Nucleus accumbens (tissue), 56 donors: ENCODE measurements at regions not wholly inside any gene's neighbourhood (a gene's known extent, or its start where the extent isn't known, plus 50 kb on each side); places are given as distances from the start of the nearest gene placed in this dataset.

ENCODE experiments used
- DNase-seq, 56 donors: peaks; one replicate each; lab custom pipeline; 2025; lab: John Stamatoyannopoulos, UW

DNA sequence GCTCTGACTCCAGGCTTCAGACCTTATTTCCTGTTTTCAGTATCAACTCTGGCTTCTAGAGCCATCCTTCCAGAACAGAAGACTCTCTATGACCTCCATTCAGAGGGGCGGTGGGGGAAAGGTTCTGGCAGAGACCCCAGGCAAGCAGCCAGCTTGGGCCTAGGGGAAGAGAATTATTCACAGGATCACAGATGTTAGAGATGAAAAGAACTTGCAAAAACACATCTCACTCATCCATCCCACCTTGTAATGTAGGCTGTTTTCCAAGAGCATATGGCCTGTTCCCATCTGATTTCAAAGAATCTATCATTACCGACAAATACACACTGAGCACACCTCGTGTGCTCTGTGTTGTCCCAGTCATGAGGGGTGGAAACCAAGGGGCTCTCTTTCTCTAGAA lies 131.9 kb downstream of the GRIN2B start:
- no peak for DNase-seq

DNA sequence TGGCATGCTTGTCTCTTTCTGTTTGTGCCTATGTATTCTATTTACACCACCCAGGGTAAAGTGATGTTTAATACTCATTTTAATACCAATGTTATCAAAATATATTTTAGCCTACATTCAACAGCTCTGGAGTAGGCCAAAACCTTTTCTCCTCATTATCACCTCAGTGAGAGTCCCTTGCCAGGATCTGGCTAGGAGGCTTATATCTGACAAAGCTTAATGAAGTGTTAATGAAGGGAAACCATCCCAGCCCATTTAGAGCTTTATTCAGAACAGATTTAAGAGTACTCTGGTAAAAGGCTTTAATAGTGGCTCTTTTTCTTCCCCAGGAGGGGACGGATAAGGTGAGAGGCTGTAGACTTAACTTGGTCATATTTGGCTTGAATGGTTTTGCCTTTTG lies 137.6 kb downstream of the GRIN2B start:
- no peak for DNase-seq

DNA sequence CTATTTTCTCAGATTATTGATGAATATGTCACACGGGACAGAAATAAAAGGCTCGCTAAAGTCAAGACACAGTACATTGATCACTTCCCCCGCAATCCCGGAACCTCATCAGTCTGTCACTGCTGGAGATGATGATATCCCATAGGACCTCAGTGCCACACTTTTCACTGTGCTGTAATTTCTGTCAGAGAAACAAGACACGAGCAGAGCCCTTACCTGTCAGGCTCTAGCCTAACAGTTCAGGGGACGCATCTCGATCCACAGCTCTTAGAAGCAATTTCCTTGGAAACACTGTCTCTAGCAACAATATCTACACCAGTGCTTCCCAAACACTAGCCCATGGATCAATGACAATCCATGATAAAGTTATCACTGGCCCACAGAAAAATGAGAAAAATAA lies 140.0 kb downstream of the GRIN2B start:
- no peak for DNase-seq

DNA sequence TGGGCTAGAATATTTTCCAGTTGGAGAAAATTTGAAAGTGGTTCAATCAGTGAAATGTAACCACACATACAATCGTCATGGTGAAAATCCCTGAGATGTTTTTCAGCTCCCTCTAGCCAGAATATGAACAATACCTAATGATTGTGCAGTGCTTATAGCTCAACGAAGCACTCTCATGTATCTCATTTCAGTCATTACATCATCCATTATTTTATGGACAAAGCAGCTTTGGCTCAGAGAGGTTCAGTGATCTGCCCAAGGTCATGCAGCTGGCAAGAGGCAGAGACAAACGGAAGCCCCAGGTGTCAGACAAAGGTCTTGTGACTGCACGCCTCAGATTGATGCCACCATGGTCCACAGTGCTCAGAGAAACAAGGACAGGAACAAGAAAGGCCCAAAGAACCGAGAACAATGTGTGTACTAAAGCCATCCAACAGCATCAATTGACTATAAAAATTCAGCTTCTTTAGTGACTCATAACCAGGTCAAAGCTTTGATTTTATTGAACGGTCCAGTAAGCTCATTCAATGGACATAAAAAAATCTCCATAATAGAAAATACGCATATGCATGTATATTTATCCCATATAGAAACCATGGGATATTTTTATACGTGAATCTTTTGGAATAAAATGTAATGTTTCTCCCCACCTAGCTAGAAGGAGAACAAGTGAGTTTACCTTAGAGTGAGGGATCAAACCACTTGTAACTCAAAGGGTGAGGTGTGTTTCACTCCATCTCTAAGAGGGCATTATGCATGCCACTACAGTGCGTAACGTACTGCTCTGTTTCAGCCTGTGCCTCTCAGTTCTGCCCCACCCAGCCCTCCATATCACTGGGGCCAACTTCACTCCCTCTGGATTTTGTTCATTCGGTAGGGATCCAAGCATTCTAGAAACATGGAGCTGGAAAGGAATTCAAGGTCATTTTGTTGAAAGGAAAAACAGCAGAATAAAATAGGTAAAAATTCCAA lies 141.8 kb downstream of the GRIN2B start:
- DNase-seq, result no peak

DNA sequence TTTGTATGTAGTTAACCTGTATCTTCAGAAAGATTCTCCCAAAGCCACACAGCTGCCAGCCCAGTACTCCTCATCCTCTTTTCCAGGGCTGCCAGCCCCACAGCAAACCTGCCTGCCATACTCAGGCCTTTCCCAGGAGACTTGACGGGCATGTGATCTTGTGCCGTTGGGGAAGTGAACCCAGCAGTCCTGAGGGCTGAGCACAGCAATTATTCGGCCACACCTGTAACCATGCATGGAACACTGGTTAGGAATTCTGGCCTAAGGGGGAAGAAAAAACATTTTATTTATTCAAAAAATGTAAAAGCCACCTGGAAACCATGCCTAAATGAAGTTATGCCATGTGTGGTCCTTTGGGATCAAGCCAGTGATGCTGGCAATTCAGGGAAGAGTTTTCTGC lies 145.3 kb downstream of the GRIN2B start:
- DNase-seq, result no peak

DNA sequence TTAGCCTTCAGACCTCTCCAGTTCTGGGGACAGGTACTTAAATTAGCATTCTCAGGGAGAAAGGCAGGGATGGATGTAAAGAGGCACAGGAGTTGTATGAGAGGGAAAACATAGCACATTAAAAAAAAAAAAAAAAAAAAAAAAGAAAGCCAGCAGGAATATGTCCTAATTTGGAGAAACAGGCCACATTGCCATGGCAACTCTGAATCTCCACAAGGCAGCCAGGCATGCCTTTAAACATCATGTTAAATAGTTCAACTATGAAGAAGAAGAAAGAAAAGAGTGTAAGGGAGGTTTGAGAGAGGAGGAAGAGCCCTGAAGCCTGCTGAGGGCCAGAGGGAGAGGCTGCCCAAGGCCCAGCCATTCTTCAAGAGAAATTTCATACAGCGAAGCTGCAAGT lies 145.8 kb downstream of the GRIN2B start:
- peak in 4 of 56 donors; percentile 2 to 30 (median 4) for DNase-seq

DNA sequence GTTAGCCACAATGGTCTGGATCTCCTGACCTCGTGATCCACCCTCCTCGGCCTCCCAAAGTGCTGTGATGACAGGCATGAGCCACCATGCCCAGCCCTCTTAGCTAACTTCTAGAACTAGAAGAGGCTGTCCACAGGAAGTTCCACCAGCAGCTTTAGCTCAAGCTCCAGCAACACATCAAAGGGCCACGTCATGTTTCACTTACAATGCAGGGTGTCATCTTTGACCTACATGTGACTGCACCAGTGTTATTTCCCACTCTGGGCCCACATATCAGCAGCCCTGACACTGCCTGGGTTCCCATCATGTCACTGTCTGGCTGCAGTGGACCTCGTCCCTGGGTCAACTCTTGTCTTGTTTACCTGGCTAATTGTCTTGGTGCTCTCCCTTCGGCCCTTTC lies 147.2 kb downstream of the GRIN2B start:
- DNase-seq, result no peak

DNA sequence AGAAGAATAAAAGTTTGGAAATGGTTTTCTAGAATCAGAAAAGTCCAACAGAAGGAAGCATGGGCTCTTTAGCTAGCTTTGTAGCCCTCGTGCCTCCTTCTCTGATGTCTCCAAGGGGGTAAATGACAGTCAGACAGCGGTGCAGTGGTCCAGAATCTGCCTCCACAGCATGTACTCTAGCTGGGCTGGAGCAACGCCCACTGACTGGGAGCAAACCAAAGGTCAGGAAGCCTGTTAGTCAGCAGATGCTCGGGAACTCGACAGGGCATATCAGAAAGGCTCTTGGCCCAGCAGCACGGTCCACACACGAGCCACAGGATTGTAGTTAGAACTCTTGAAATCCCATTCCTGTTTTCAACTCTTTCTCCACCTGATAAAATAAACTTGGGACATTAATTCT lies 164.3 kb downstream of the GRIN2B start:
- no peak for DNase-seq

DNA sequence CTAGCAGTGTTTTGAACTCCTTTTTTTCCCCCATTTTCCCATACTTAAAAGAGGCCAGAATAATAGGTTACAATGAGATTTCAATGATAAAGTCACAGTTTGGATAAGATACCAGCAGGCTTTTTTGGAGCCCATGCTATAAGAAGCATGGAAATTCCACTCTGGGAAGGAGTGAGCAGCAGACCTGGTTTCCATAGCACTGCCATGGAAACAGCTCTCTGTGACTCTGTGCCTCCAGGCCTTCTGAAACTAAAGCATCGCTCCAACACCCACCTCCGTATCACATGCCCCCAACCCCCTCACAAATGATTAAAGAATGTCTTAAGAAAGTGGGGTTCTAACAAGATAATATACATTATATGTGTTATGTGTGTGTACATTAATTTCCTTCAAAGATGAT lies 165.0 kb downstream of the GRIN2B start:
- peak in 35 of 56 donors; percentile 4 to 85 (median 41) for DNase-seq

DNA sequence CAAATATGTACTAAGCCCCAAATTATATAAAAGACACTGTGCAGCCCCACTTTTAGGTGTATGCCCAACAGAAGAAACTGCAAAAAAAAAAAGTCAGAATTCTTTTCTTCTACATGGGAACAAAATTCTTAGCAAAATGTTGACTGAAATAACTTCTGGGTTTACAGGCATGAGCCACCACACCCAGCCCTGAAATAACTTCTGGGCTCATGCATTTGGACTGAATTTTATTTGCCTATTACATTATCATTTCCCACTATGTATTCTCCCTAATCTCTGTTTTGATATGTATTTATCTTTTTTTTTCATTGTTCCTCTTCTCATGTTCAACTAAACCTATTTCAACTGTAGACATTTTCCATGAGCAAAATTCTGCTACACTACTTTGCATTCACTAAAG lies 169.2 kb downstream of the GRIN2B start:
- no peak for DNase-seq

DNA sequence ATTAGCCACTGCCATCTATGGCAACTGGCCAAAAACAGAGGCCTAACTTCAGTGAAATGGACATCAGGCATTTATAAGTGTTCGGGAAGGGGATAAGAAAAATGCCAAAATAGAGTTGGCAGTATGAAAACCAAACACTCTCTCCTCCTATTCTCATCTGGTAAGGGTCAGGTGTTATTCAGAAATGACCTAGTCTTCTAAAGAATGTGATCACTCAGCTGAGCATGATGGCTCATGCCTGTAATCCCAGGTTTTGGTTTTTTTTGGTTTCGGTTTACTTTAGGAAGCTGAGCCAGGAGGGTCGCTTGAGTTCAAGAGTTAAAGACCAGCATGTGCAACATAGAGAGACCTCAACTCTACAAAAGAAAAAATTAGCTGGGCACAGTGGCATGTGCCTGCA lies 170.3 kb downstream of the GRIN2B start:
- DNase-seq, result no peak

DNA sequence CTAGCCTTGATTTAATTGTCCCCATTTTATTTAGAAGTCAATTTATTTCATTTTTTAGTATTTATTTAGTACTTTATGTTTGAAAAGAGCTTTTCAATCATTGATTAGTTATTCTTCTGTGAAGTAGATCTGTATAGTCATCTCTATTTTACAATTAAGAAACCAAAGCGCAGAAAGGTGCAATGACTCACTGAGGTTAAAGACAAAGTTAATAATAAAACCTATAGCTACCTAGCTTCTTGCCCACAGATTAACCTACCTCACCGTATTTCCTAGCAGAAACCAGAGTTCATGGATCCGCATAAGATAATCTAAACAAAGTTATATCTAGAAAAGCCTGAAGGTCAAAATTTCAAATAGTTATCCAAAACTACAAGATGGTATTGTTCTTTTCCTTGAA lies 176.4 kb downstream of the GRIN2B start:
- DNase-seq, result no peak

DNA sequence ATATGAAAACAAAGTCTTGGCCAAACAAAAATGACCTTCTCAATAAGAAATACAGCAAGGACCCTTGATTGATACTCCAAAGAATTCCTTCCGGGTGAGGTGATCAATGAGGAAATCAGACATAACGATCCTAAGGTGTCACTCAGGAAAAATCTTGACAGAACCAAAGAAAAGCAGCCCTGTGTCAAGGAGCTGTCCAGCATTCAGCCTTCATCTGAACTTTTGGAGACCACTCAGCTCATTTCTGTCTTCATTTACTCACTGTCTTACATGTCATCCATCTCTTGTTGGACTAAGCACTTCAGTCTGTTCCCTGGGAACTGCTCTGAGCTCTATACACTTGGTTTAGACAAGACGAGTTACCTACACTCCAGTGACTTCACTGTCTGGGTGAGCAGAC lies 179.9 kb downstream of the GRIN2B start:
- DNase-seq, result no peak

DNA sequence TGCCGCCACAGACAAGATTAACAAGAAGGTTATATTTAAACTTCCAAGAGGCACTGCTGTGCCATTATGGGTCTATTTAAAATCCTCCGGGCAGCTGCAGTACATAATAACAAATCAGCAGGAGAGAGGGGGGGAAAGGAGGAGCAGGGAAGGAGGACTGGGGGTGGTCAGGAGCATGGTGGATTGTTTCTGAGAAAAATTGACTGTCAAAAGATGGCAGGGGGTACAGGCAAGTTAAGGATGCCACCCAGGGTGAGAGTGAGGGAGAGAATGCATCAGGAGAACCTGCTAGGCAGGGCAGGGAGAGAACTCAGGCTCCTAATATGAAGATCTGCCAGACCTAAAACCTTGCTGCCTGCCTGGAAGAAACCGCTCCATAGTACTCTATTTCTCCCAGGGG lies 181.8 kb downstream of the GRIN2B start:
- DNase-seq, result no peak

DNA sequence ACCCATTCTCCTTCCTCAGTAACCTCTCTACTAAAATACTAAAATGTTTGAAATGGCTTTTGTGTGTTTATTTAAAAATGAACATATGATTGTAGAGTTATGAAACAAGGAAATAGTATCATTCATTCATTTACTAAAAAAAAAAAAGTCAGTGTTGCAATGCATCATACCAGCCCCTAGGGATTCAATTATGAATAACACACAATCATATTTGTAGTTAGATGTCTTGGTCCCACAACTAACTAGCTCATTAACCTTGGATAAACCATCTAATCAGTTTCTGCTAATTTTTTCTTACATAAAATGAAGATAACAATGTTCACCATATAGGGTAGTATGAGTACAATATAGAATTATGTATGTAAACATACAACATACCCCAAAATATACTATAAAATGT lies 183.2 kb downstream of the GRIN2B start:
- DNase-seq, result no peak

DNA sequence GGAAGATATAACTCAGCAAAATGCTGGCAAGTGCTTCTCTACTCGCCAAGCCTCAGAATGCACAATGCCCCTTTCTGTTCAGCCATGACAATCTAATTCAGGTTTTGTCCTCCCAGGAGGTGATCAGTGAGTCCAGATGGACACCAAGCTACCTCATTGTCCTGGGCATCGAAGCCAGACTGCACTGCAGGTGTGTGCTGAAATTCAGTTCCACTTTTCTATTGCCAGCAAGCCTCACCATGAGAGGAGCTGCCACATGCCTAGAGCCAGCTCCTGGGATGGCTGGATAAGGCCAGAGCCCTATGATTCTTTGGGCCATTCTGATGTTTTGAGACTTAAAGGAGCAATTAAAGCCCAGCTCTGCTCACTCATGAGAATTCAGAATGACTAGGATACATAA lies 186.7 kb downstream of the GRIN2B start:
- DNase-seq, result no peak

DNA sequence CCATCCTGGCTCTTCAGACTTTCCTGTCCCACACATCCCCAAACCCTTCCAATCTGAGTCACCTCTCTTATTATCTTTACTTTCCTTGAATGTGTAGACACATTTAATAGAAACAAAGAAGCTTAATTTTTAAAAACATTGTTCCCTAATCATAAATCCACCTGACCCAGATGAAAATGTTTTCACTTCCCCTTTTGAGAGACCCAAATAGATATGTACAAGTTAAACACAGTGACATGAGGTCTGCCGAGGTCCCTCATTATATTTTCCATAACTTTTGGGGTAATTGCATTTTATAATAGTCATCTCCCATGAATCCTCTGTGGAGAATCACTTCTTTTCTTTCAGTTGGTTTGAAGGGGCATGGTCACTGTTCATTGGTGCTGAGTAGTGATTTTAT lies 191.1 kb downstream of the GRIN2B start:
- DNase-seq, result no peak

DNA sequence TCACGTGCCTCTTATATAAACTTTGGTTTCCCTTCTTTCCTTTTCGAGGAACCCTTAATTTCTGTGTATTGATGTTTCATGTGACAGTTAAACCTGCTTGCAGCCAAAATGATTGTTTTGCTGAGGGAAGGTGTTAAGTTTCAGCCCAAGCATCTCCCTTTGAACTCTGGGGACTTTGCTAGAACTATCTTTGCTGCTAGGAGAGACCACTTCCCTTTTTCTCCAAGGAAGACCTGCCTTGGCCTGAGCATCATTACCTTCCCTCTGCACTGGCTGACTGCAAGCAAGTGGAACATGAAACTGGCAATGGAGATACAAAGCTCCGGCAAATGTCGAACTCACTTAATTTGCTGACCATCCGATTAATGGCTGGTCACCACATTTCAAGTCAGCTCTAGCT lies 192.8 kb downstream of the GRIN2B start:
- DNase-seq, result no peak

DNA sequence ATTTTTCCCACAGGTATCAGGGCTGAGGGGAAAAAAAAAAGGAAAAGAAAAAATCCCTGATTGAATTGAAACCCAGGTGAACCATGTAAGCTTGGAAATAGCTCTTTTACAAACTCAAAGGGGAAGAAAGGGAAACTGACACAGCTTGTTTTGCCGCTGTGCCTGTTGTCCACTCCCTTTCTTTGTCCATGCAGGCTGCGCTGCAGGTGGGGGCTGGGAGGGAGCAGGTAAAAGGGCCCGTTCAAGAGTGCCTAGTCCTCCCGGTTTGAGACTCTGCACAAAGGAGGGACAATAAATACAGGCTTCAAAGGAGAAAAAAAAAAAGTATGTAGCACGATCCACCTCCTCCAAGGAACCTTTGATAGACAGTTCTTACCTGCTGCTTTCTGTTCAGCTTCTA lies 194.8 kb downstream of the GRIN2B start:
- no peak for DNase-seq

DNA sequence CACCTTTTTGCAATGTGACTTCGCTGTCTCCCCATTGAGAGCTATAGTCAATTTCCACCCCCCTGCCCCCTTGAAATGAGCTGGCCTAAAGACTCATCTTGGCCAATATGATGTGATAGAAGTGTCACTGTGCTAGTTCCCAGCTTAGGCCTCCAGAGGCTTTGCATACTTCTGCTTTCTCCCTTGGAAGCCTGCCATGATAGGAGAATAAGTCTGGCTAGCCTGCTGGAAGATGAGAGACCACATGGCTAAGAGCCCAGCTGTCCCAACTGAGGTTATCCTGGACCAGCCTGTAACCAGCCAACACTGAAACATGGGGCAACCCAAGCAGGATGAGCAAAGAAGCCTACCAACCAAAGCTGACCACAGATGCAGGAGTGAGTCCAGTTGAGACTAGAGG lies 196.9 kb downstream of the GRIN2B start:
- DNase-seq, result no peak

DNA sequence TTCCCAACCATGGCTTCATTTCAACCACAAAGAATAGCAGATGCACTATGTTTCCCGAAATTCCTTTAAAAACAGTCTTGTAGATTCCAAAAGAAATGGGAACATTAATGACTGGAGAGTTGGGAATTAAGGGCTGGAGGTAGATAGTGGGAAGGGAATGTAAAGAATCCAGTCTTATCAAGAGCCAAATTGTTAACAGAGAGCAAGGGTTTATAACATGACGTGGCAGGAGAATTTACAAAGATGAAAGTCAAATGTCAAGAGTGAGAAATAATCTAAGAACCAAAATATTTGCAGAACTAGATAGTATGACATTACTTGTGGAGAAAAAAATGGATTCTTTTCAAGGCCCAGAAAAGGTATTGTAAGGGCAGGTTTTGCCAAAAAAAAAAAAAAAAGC lies 200.9 kb downstream of the GRIN2B start:
- no peak for DNase-seq

DNA sequence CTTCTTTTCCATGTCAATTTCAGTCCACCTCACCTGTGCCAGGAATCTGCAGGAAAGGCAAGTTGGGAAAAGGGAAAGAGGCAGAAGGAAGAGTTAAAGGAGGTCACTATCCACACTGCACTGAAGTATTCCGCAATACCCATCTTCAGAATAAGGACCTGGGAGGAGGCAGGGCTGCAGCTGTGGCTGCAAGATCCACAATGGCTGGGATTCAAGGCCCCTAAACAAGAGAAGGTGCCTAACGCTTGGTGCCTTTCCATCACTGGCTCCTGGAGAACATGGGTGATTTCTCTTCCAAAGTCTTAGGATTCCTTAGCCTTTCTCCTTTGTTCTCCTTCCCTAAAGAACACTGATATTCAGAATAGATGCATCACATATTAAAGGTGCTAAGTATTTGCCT lies 204.0 kb downstream of the GRIN2B start:
- DNase-seq, result no peak

DNA sequence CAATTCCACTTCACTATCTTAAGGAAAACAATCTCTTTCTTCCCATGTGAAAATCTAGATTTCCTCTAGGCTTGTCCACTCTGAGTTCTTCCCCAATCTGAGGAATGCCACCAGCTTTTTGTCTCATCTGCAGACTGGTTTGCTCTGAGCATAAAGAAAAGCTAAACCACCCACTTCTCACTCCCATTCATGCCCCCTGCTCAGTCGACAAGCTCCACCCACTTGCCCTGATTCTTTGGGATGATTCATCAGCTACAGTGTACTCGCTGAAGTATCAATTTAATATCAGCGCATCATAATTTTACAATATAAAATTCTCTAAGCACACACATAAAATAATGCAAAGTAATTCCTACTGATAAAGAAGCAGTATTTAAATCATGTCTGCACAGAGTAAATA lies 209.1 kb downstream of the GRIN2B start:
- peak in 18 of 56 donors; percentile 1 to 52 (median 12) for DNase-seq
